HCT116 (cell line): ENCODE measurements at regions not wholly inside any gene's neighbourhood (a gene's known extent, or its start where the extent isn't known, plus 50 kb on each side); places are given as distances from the start of the nearest gene placed in this dataset.

ENCODE experiments used
- ATAC-seq: fragments of 200-7000 bp; cut with Tn5 transposase; 2 replicates; pipeline ENCODE4 v1.9.1; 2020; ENCODE audit warnings: mild to moderate bottlenecking, moderate library complexity
- BruUV-seq: library from RNA; stranded (reverse); fragments of 400-500 nt; replicated peaks from 2 replicates; lab custom pipeline; 2021; lab: Mats Ljungman, UMichigan
- CTCF ChIA-PET: fragments of 300-600 bp; sonication (Branson Sonifier 250); formaldehyde crosslinking; loops from one replicate; lab custom pipeline; 2021; ENCODE audit warnings: antibody characterized with exemption; lab: Charles Lee
- POLR2A ChIA-PET: fragments of 300-600, 350-600 bp; sonication (Branson Sonifier 250); formaldehyde crosslinking; loops from one replicate; lab custom pipeline; 2021; ENCODE audit warnings: antibody characterized with exemption; lab: Charles Lee
- RAD21 ChIA-PET, 2 experiments: fragments of 300-600 bp; sonication (Branson Sonifier 250); formaldehyde crosslinking; loops; one replicate each; lab custom pipeline; 2023; ENCODE audit warnings: low total read pairs in 2 of 2; ENCODE audit not compliant: uncharacterized antibody in 2 of 2, unreplicated experiment in 2 of 2, low non-redundant PET in 1 of 2; lab: Charles Lee
- DNase-seq: peaks from one replicate; pipeline ENCODE4 v3.0.0-alpha.2; 2010; ENCODE audit warnings: low read depth, low spot score
- H2AFZ ChIP-seq: fragments of 200-600 bp; shearing (Covaris generic), sonication (generic); 2 replicates; pipeline ENCODE4 v1.6.1; 2017; ENCODE audit warnings: low read depth, mixed run types, mixed read lengths, antibody characterized with exemption, low read length; ENCODE audit not compliant: poor library complexity, severe bottlenecking
- H3K27ac ChIP-seq: 2 replicates; pipeline ENCODE4 v1.5.1; 2012; ENCODE audit warnings: low read depth, low read length
- H3K27me3 ChIP-seq: fragments of 200-600 bp; sonication (generic); 2 replicates; pipeline ENCODE4 v1.6.1; 2016; ENCODE audit warnings: mixed run types, low read length, mixed read lengths; ENCODE audit not compliant: insufficient read depth
- H3K36me3 ChIP-seq, 2 experiments: fragments of 200-500 bp in 1 of 2; fragments of 200-600 bp in 1 of 2; sonication (Bioruptor generic) in 1 of 2; sonication (generic) in 1 of 2; 2 replicates each; pipeline versions ENCODE4 v1.5.1 to v1.6.1; 2014 to 2016; ENCODE audit warnings: low read length in 2 of 2, inconsistent platforms in 1 of 2, mixed read lengths in 1 of 2, mixed run types in 1 of 2; ENCODE audit not compliant: insufficient read depth in 2 of 2, control insufficient read depth in 1 of 2
- H3K4me1 ChIP-seq, 2 experiments: fragments of 200-600 bp in 1 of 2; sonication (generic) in 1 of 2; 2 replicates each; pipeline versions ENCODE4 v1.5.1 to v1.6.1; 2012 to 2017; ENCODE audit warnings: low read length in 2 of 2, inconsistent platforms in 1 of 2, mild to moderate bottlenecking in 1 of 2, mixed read lengths in 1 of 2, mixed run types in 1 of 2, moderate library complexity in 1 of 2; ENCODE audit not compliant: insufficient read depth in 2 of 2, control insufficient read depth in 1 of 2
- H3K4me2 ChIP-seq: fragments of 200-600 bp; sonication (generic); 2 replicates; pipeline ENCODE4 v1.6.1; 2017; ENCODE audit warnings: mixed run types, low read length, mixed read lengths
- H3K4me3 ChIP-seq, 2 experiments: fragments of 200-600 bp in 1 of 2; sonication (generic) in 1 of 2; replicated peaks in 1 of 2; 2 replicates each; pipeline ENCODE4 v1.5.1; 2011 to 2016; ENCODE audit warnings: low read length in 2 of 2, control low read depth in 1 of 2, low read depth in 1 of 2, mild to moderate bottlenecking in 1 of 2, mixed read lengths in 1 of 2, mixed run types in 1 of 2
- H3K79me2 ChIP-seq: fragments of 200-600 bp; sonication (generic); 2 replicates; pipeline ENCODE4 v1.6.1; 2017; ENCODE audit warnings: mild to moderate bottlenecking, mixed run types, low read length, moderate library complexity, mixed read lengths; ENCODE audit not compliant: insufficient read depth
- H3K9ac ChIP-seq: fragments of 200-600 bp; sonication (generic); 2 replicates; pipeline ENCODE4 v1.6.1; 2016; ENCODE audit warnings: low read length, mixed read lengths
- H3K9me2 ChIP-seq: fragments of 200-600 bp; sonication (generic), shearing (Covaris generic); 2 replicates; pipeline ENCODE4 v1.6.1; 2017; ENCODE audit warnings: mixed run types, mild to moderate bottlenecking, moderate library complexity; ENCODE audit not compliant: insufficient read depth
- H3K9me3 ChIP-seq, 2 experiments: fragments of 200-500 bp in 1 of 2; fragments of 200-600 bp in 1 of 2; sonication (Bioruptor generic) in 1 of 2; sonication (generic) in 1 of 2; 2 replicates each; pipeline ENCODE4 v1.6.1; 2014 to 2017; ENCODE audit warnings: low read length in 2 of 2, mixed read lengths in 2 of 2, inconsistent platforms in 1 of 2, low read depth in 1 of 2, mild to moderate bottlenecking in 1 of 2, mixed run types in 1 of 2, moderate library complexity in 1 of 2; ENCODE audit not compliant: control insufficient read depth in 1 of 2, insufficient read depth in 1 of 2
- H4K20me1 ChIP-seq: fragments of 200-600 bp; sonication (generic), shearing (Covaris generic); 2 replicates; pipeline ENCODE4 v1.6.1; 2017; ENCODE audit warnings: mixed run types, mild to moderate bottlenecking, moderate library complexity; ENCODE audit not compliant: insufficient read depth
- CBX3 ChIP-seq: IDR thresholded peaks from 2 replicates; pipeline ENCODE4 v1.6.1; 2012; ENCODE audit warnings: low read depth
- CEBPB ChIP-seq: IDR thresholded peaks from 2 replicates; pipeline ENCODE4 v1.6.1; 2012; ENCODE audit warnings: low read depth
- ELF1 ChIP-seq: IDR thresholded peaks from 2 replicates; pipeline ENCODE4 v1.6.1; 2012; ENCODE audit warnings: low read depth, borderline replicate concordance
- EZH2phosphoT487 ChIP-seq: fragments of 200-600 bp; IDR thresholded peaks from 2 replicates; pipeline ENCODE4 v1.6.1; 2018; ENCODE audit warnings: antibody characterized with exemption, borderline replicate concordance
- FOSL1 ChIP-seq: IDR thresholded peaks from 2 replicates; pipeline ENCODE4 v1.6.1; 2012; ENCODE audit warnings: low read depth
- JUND ChIP-seq: IDR thresholded peaks from 2 replicates; pipeline ENCODE4 v1.6.1; 2012
- POLR2A ChIP-seq: IDR thresholded peaks from 2 replicates; pipeline ENCODE4 v1.7.0; 2011; ENCODE audit warnings: borderline replicate concordance; ENCODE audit not compliant: insufficient read depth, insufficient read length; ENCODE audit errors: extremely low read depth
- POLR2AphosphoS5 ChIP-seq: IDR thresholded peaks from 2 replicates; pipeline ENCODE4 v1.6.1; 2011; ENCODE audit warnings: mild to moderate bottlenecking, low read depth, low read length, moderate library complexity
- RAD21 ChIP-seq: IDR thresholded peaks from 2 replicates; pipeline ENCODE4 v1.6.1; 2012; ENCODE audit warnings: low read depth, mild to moderate bottlenecking
- SIN3A ChIP-seq: IDR thresholded peaks from 2 replicates; pipeline ENCODE4 v1.6.1; 2012; ENCODE audit warnings: low read depth
- SP1 ChIP-seq: IDR thresholded peaks from 2 replicates; pipeline ENCODE4 v1.6.1; 2012; ENCODE audit warnings: low read depth
- SRF ChIP-seq: IDR thresholded peaks from 2 replicates; pipeline ENCODE4 v1.6.1; 2012; ENCODE audit warnings: low read depth
- TCF7L2 ChIP-seq: IDR thresholded peaks from 2 replicates; pipeline ENCODE4 v1.7.0; 2011; ENCODE audit warnings: borderline replicate concordance, inconsistent platforms; ENCODE audit not compliant: insufficient read depth, insufficient read length; ENCODE audit errors: extremely low read depth
- YY1 ChIP-seq: IDR thresholded peaks from 2 replicates; pipeline ENCODE4 v1.6.1; 2011; ENCODE audit warnings: low read length, low read depth, moderate library complexity, mild to moderate bottlenecking; ENCODE audit not compliant: insufficient replicate concordance; ENCODE audit errors: extremely low read depth
- ZNF274 ChIP-seq: fragments of 200-500 bp; sonication (Bioruptor generic); IDR thresholded peaks from 2 replicates; pipeline ENCODE4 v1.6.1; 2014; ENCODE audit warnings: mild to moderate bottlenecking, low read depth, low read length, inconsistent platforms
- intact Hi-C: fragments of 100-400 bp; cut with micrococcal nuclease; formaldehyde crosslinking; loops from 2 replicates; pipeline ENCODE4 v1.10.0; 2022
- TF ChIP-seq, protein P1 (sequence below): IDR thresholded peaks from 2 replicates; pipeline ENCODE4 v1.6.1; 2011; ENCODE audit warnings: mild to moderate bottlenecking, low read length, moderate library complexity; ENCODE audit not compliant: insufficient replicate concordance; ENCODE audit errors: extremely low read depth
- TF ChIP-seq, protein P2 (sequence below): IDR thresholded peaks from 2 replicates; pipeline ENCODE4 v1.6.1; 2012
- TF ChIP-seq, protein P3 (sequence below): IDR thresholded peaks from 2 replicates; pipeline ENCODE4 v1.6.1; 2012; ENCODE audit warnings: low read depth
- TF ChIP-seq, protein P4 (sequence below), 3 experiments: fragments of 200-600 bp in 1 of 3; sonication (generic) in 1 of 3; IDR thresholded peaks in 2 of 3; conservative IDR thresholded peaks in 1 of 3; 2 replicates each; pipeline ENCODE4 v1.5.1; 2012 to 2017; ENCODE audit warnings: low read depth in 2 of 3, low read length in 2 of 3, antibody characterized with exemption in 1 of 3, borderline replicate concordance in 1 of 3, control low read depth in 1 of 3, mild to moderate bottlenecking in 1 of 3, mixed read lengths in 1 of 3, mixed run types in 1 of 3, moderate library complexity in 1 of 3; ENCODE audit not compliant: insufficient read depth in 1 of 3
- TF ChIP-seq, protein P5 (sequence below): IDR thresholded peaks from 2 replicates; pipeline ENCODE4 v1.6.1; 2012

DNA sequence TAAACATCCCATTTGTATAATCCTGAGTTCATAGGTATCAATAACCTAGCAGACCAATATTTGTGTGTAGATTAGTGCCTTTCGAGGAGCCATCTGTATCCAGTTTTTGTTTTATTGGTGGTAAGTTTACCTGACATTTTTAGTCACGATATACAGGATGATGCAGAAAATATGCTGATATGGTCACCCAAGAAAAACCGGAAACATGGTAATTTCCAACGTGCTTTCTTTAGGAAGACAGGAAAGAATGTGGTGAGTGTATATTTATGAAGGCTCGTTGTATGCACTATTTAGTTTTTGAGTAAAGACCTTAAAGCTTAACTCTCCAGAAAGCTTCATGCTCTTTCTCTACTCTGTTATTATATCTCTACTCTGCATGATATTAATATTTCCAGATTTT, 180.2 kb upstream of the PHACTR1 start:
- H3K4me1 ChIP-seq, result no peaks in the 10 kb centered on the region
- TF ChIP-seq, protein P1, sequence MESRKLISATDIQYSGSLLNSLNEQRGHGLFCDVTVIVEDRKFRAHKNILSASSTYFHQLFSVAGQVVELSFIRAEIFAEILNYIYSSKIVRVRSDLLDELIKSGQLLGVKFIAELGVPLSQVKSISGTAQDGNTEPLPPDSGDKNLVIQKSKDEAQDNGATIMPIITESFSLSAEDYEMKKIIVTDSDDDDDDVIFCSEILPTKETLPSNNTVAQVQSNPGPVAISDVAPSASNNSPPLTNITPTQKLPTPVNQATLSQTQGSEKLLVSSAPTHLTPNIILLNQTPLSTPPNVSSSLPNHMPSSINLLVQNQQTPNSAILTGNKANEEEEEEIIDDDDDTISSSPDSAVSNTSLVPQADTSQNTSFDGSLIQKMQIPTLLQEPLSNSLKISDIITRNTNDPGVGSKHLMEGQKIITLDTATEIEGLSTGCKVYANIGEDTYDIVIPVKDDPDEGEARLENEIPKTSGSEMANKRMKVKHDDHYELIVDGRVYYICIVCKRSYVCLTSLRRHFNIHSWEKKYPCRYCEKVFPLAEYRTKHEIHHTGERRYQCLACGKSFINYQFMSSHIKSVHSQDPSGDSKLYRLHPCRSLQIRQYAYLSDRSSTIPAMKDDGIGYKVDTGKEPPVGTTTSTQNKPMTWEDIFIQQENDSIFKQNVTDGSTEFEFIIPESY, result no peak
- TF ChIP-seq ELF1, result no peak
- TF ChIP-seq, protein P2, sequence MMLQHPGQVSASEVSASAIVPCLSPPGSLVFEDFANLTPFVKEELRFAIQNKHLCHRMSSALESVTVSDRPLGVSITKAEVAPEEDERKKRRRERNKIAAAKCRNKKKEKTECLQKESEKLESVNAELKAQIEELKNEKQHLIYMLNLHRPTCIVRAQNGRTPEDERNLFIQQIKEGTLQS, result no peak
- TF ChIP-seq CBX3, result no peak
- no peak for TF ChIP-seq TCF7L2
- no peak for TF ChIP-seq POLR2AphosphoS5
- TF ChIP-seq, protein P3, sequence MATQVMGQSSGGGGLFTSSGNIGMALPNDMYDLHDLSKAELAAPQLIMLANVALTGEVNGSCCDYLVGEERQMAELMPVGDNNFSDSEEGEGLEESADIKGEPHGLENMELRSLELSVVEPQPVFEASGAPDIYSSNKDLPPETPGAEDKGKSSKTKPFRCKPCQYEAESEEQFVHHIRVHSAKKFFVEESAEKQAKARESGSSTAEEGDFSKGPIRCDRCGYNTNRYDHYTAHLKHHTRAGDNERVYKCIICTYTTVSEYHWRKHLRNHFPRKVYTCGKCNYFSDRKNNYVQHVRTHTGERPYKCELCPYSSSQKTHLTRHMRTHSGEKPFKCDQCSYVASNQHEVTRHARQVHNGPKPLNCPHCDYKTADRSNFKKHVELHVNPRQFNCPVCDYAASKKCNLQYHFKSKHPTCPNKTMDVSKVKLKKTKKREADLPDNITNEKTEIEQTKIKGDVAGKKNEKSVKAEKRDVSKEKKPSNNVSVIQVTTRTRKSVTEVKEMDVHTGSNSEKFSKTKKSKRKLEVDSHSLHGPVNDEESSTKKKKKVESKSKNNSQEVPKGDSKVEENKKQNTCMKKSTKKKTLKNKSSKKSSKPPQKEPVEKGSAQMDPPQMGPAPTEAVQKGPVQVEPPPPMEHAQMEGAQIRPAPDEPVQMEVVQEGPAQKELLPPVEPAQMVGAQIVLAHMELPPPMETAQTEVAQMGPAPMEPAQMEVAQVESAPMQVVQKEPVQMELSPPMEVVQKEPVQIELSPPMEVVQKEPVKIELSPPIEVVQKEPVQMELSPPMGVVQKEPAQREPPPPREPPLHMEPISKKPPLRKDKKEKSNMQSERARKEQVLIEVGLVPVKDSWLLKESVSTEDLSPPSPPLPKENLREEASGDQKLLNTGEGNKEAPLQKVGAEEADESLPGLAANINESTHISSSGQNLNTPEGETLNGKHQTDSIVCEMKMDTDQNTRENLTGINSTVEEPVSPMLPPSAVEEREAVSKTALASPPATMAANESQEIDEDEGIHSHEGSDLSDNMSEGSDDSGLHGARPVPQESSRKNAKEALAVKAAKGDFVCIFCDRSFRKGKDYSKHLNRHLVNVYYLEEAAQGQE, result no peak
- TF ChIP-seq POLR2A, result no peak
- no peak for TF ChIP-seq FOSL1
- no peak for TF ChIP-seq RAD21
- TF ChIP-seq, protein P4, sequence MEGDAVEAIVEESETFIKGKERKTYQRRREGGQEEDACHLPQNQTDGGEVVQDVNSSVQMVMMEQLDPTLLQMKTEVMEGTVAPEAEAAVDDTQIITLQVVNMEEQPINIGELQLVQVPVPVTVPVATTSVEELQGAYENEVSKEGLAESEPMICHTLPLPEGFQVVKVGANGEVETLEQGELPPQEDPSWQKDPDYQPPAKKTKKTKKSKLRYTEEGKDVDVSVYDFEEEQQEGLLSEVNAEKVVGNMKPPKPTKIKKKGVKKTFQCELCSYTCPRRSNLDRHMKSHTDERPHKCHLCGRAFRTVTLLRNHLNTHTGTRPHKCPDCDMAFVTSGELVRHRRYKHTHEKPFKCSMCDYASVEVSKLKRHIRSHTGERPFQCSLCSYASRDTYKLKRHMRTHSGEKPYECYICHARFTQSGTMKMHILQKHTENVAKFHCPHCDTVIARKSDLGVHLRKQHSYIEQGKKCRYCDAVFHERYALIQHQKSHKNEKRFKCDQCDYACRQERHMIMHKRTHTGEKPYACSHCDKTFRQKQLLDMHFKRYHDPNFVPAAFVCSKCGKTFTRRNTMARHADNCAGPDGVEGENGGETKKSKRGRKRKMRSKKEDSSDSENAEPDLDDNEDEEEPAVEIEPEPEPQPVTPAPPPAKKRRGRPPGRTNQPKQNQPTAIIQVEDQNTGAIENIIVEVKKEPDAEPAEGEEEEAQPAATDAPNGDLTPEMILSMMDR (IDR thresholded peaks at IDR 0.05 in 2 of 3, conservative IDR thresholded peaks at IDR 0.05 in 1 of 3; ENCODE audit: borderline replicate concordance in 1 of 3, insufficient read depth in 1 of 3, low read depth in 2 of 3, low read length in 2 of 3), result no peak
- no peak for TF ChIP-seq CEBPB
- no peak for TF ChIP-seq SIN3A
- TF ChIP-seq SRF, result no peak
- no peak for TF ChIP-seq EZH2phosphoT487
- no peak for TF ChIP-seq ZNF274
- TF ChIP-seq SP1, result no peak
- TF ChIP-seq YY1, result no peak
- TF ChIP-seq, protein P5, sequence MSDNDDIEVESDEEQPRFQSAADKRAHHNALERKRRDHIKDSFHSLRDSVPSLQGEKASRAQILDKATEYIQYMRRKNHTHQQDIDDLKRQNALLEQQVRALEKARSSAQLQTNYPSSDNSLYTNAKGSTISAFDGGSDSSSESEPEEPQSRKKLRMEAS, result no peak
- TF ChIP-seq JUND, result no peak
- no peak overlapping the region for H2AFZ ChIP-seq
- H3K9ac ChIP-seq, result no peak overlapping the region
- ATAC-seq (no peak), DNase-seq (no peak)
- H3K9me2 ChIP-seq, result no peaks in the 10 kb centered on the region
- POLR2A ChIA-PET, result no interaction called here
- H4K20me1 ChIP-seq, result no peaks in the 10 kb centered on the region
- no peak overlapping the region for H3K4me2 ChIP-seq
- RAD21 ChIA-PET, result no interaction called here
- H3K9me3 ChIP-seq, result no peaks in the 10 kb centered on the region
- H3K79me2 ChIP-seq, result no peaks in the 10 kb centered on the region
- intact Hi-C loops, result no loop called here
- no peak overlapping the region for H3K27ac ChIP-seq
- H3K27me3 ChIP-seq, result 0 out of 2 replicates have a peak, but pooled peaks cover 3% of the 10 kb centered on the region
- H3K36me3 ChIP-seq, result no peaks in the 10 kb centered on the region
- no TSS peak for BruUV-seq
- CTCF ChIA-PET, result no interaction called here
- H3K4me3 ChIP-seq, result no peak overlapping the region
